ENCODE measurements at regions not wholly inside any gene's neighbourhood (a gene's known extent, or its start where the extent isn't known, plus 50 kb on each side); places are given as distances from the start of the nearest gene placed in this dataset.

DNA sequence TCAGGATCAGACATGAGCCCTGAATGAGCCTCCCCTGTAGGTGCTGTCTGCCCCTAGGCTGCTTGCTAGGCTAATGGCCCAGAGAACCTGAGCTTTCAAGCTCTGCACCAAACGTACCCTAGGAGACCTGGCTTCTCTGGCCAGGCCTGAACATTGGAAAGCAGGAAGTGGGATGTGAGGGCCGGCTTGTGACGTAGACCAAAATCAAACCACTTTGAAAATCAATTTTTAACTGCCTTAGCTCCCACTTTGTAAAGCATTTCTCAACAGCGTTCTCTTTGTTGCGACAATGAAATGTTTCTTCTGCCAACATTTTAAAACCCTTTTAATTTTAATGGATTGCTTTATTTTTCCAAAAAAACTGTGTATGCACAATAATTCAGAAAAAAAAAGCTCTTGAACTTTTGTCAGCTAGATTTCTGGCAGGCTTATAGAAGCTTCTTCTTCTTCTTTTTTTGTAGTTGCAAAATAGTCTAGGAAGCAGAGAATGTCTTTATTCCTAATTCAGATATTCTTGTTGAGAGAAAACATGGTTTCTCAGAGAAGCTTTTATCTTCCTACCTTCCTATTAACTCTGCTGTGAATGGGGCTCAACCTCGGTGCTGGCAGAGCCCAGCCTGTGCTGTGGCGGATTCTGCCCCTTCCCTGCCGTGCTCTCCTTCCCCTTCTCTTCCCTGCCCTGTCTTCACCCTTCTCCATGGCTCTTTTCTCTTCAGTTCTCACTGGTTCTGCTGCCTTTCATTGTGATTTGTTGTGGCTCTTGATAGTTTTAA is 145.2 kb upstream of the SFRP2 start:
- no peaks in the 10 kb centered on the region for H3K9me3 ChIP-seq (ENCODE audit: insufficient read depth, low read length)
- no peaks in the 10 kb centered on the region for H3K36me3 ChIP-seq (ENCODE audit: low read length)
- H3K27ac ChIP-seq (ENCODE audit: low read depth, low read length) = no peak overlapping the region
- no peak overlapping the region for H2AFZ ChIP-seq (ENCODE audit: low read depth, low read length, severe bottlenecking)
- no peaks in the 10 kb centered on the region for H3K9me2 ChIP-seq (replicated peaks; ENCODE audit: insufficient read depth, low read length)
- H3K4me2 ChIP-seq (ENCODE audit: low read depth, low read length, poor library complexity, severe bottlenecking) = no peak overlapping the region
- no peak for TF ChIP-seq EZH2phosphoT487 (conservative IDR thresholded peaks at IDR 0.05; ENCODE audit: low read length)
- TF ChIP-seq, protein P1, sequence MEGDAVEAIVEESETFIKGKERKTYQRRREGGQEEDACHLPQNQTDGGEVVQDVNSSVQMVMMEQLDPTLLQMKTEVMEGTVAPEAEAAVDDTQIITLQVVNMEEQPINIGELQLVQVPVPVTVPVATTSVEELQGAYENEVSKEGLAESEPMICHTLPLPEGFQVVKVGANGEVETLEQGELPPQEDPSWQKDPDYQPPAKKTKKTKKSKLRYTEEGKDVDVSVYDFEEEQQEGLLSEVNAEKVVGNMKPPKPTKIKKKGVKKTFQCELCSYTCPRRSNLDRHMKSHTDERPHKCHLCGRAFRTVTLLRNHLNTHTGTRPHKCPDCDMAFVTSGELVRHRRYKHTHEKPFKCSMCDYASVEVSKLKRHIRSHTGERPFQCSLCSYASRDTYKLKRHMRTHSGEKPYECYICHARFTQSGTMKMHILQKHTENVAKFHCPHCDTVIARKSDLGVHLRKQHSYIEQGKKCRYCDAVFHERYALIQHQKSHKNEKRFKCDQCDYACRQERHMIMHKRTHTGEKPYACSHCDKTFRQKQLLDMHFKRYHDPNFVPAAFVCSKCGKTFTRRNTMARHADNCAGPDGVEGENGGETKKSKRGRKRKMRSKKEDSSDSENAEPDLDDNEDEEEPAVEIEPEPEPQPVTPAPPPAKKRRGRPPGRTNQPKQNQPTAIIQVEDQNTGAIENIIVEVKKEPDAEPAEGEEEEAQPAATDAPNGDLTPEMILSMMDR (IDR thresholded peaks at IDR 0.05; ENCODE audit: insufficient read depth, low read length, poor library complexity, severe bottlenecking) = no peak
- no peak overlapping the region for H3K4me3 ChIP-seq (ENCODE audit: insufficient read depth, low read length, poor library complexity, severe bottlenecking)
- no peak overlapping the region for H3K9ac ChIP-seq (ENCODE audit: low read length)
- no peaks in the 10 kb centered on the region for H3F3A ChIP-seq (ENCODE audit: insufficient read depth)
- no peaks in the 10 kb centered on the region for H4K20me1 ChIP-seq (ENCODE audit: low read depth, low read length)
- no peaks in the 10 kb centered on the region for H3K27me3 ChIP-seq (ENCODE audit: low read length)
- H3K79me2 ChIP-seq (ENCODE audit: insufficient read depth, low read length) = no peaks in the 10 kb centered on the region

DNA sequence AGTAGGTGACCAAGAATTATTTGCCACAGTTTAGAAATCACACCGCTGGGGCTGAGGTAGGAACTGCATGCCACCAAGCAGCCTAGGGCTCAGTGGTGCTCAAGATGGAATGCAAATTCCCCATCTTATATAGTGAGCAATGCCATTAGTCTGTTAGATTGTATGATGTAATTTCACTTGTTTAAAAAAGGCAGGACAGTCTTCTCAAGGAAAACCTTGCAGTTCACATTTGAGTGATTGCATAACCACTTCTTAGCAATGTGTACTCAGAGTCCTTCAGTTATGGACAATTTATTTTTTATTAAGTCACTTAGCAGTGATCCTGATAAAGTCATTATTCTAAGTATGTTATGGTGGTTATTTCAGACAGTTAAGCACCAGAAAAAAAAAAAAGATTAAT is 142.9 kb upstream of the SFRP2 start:
- H3K4me3 ChIP-seq (ENCODE audit: insufficient read depth, low read length, poor library complexity, severe bottlenecking) = no peak overlapping the region
- TF ChIP-seq EZH2phosphoT487 (conservative IDR thresholded peaks at IDR 0.05; ENCODE audit: low read length) = no peak
- TF ChIP-seq, protein P1 (IDR thresholded peaks at IDR 0.05; ENCODE audit: insufficient read depth, low read length, poor library complexity, severe bottlenecking) = no peak
- H3K79me2 ChIP-seq (ENCODE audit: insufficient read depth, low read length) = no peaks in the 10 kb centered on the region
- no peaks in the 10 kb centered on the region for H3K36me3 ChIP-seq (ENCODE audit: low read length)
- H3K4me2 ChIP-seq (ENCODE audit: low read depth, low read length, poor library complexity, severe bottlenecking) = no peak overlapping the region
- no peaks in the 10 kb centered on the region for H3K27me3 ChIP-seq (ENCODE audit: low read length)
- H4K20me1 ChIP-seq (ENCODE audit: low read depth, low read length) = no peaks in the 10 kb centered on the region
- H3F3A ChIP-seq (ENCODE audit: insufficient read depth) = no peaks in the 10 kb centered on the region
- no peaks in the 10 kb centered on the region for H3K9me2 ChIP-seq (replicated peaks; ENCODE audit: insufficient read depth, low read length)
- no peaks in the 10 kb centered on the region for H3K9me3 ChIP-seq (ENCODE audit: insufficient read depth, low read length)
- H2AFZ ChIP-seq (ENCODE audit: low read depth, low read length, severe bottlenecking) = no peak overlapping the region
- no peak overlapping the region for H3K27ac ChIP-seq (ENCODE audit: low read depth, low read length)
- no peak overlapping the region for H3K9ac ChIP-seq (ENCODE audit: low read length)

DNA sequence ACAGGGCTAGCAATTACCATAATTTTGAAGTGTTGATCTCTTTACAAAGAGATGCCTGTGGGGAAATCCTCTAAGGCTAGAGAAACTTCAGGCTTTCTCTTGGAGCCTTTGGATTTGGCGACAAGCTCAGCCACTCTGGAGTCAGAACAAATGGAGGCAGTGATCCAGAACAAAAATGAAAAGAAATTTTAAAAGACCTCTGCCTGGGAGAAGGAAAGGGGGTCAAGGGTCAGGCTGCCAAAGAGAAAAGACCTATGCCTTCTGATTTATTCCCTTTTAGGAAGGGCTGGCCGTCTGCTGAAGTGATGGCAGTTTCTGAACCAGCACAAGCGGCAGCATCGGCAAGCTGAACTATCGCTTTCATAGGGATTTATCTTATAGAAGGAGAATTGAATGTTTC is 140.8 kb upstream of the SFRP2 start:
- H3K27ac ChIP-seq (ENCODE audit: low read depth, low read length) = no peak overlapping the region
- no peaks in the 10 kb centered on the region for H3K27me3 ChIP-seq (ENCODE audit: low read length)
- no peak overlapping the region for H3K4me2 ChIP-seq (ENCODE audit: low read depth, low read length, poor library complexity, severe bottlenecking)
- no peaks in the 10 kb centered on the region for H3F3A ChIP-seq (ENCODE audit: insufficient read depth)
- H3K9ac ChIP-seq (ENCODE audit: low read length) = no peak overlapping the region
- TF ChIP-seq, protein P1 (IDR thresholded peaks at IDR 0.05; ENCODE audit: insufficient read depth, low read length, poor library complexity, severe bottlenecking) = no peak
- TF ChIP-seq EZH2phosphoT487 (conservative IDR thresholded peaks at IDR 0.05; ENCODE audit: low read length) = no peak
- no peaks in the 10 kb centered on the region for H3K9me3 ChIP-seq (ENCODE audit: insufficient read depth, low read length)
- no peaks in the 10 kb centered on the region for H3K36me3 ChIP-seq (ENCODE audit: low read length)
- no peak overlapping the region for H3K4me3 ChIP-seq (ENCODE audit: insufficient read depth, low read length, poor library complexity, severe bottlenecking)
- no peaks in the 10 kb centered on the region for H3K9me2 ChIP-seq (replicated peaks; ENCODE audit: insufficient read depth, low read length)
- no peaks in the 10 kb centered on the region for H3K79me2 ChIP-seq (ENCODE audit: insufficient read depth, low read length)
- H4K20me1 ChIP-seq (ENCODE audit: low read depth, low read length) = no peaks in the 10 kb centered on the region
- H2AFZ ChIP-seq (ENCODE audit: low read depth, low read length, severe bottlenecking) = no peak overlapping the region
